Muscle of leg (tissue), 3 donors: ENCODE measurements at regions not wholly inside any gene's neighbourhood (a gene's known extent, or its start where the extent isn't known, plus 50 kb on each side); places are given as distances from the start of the nearest gene placed in this dataset.
"Not testable (repeated sequence)": the region's sequence is repeated elsewhere in the genome, so short reads cannot be mapped to it uniquely, and the experiment has no call there.

Experiments used
- DNase-seq: peaks from one replicate; pipeline ENCODE4 v3.0.0; 2013
- H3K27ac ChIP-seq: one replicate; pipeline ENCODE4 v1.5.1; 2013; ENCODE audit warnings: mild to moderate bottlenecking, low read length, control low read depth
- H3K27me3 ChIP-seq: one replicate; pipeline ENCODE4 v1.6.1; 2013; ENCODE audit warnings: low read length; ENCODE audit not compliant: control insufficient read depth, insufficient read depth
- H3K36me3 ChIP-seq: one replicate; pipeline ENCODE4 v1.6.1; 2013; ENCODE audit warnings: low read length; ENCODE audit not compliant: control insufficient read depth, insufficient read depth
- H3K4me1 ChIP-seq: one replicate; pipeline ENCODE4 v1.6.1; 2013; ENCODE audit warnings: low read length; ENCODE audit not compliant: control insufficient read depth, insufficient read depth
- H3K4me3 ChIP-seq: one replicate; pipeline ENCODE4 v1.5.1; 2013; ENCODE audit warnings: low read length, control low read depth
- H3K9me3 ChIP-seq: replicated peaks from 2 replicates; pipeline ENCODE4 v1.6.1; 2013; ENCODE audit warnings: low read depth, low read length; ENCODE audit not compliant: control insufficient read depth
- WGBS: methylation state at CpG from one replicate; pipeline ENCODE4 v1.1.5; 2013; ENCODE audit warnings: missing lambda C conversion rate; ENCODE audit not compliant: insufficient coverage; 5-methylcytosine and 5-hydroxymethylcytosine counted together

DNA sequence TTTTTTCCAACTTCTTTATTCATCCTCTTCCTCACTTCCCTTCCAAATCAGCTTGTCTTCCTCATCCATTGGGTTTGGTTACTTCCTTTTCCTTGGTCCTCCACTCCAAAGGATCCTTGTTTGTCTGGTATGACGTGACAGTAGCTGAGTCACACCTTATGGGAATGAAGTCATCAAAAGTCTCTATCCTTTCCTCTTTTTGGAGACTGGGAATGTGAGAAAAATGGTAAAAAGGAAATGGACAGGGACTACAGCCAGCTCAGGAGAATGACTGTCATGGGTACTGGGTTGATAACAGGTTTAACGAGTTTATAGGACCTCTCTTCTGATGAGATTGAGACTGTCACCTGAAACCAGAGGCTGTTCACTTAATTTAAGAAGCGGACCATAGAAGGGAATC is 76.2 kb upstream of the MYO10 start:
- DNase-seq: no peak
- WGBS: 88% methylated on average over 1 of the region's 3 CpGs
- H3K4me3 ChIP-seq: no peak overlapping the region
- H3K36me3 ChIP-seq: no peaks in the 10 kb centered on the region
- H3K9me3 ChIP-seq: no peaks in the 10 kb centered on the region
- no peaks in the 10 kb centered on the region for H3K27me3 ChIP-seq
- no peak overlapping the region for H3K27ac ChIP-seq
- no peaks in the 10 kb centered on the region for H3K4me1 ChIP-seq

- Histone ChIP-seq H3K4me1 (no peaks in the 10 kb centered on the region), H3K9me3 (no peaks in the 10 kb centered on the region), H3K36me3 (no peaks in the 10 kb centered on the region), H3K4me3 (no peak overlapping the region), H3K27me3 (no peaks in the 10 kb centered on the region), H3K27ac (no peak overlapping the region)
- WGBS: 71% methylated on average over 1 of the region's 3 CpGs
- DNase-seq: no peak
Measured at GRCh38 chr5:17014686-17015085, 78.6 kb upstream of the MYO10 start.

DNA sequence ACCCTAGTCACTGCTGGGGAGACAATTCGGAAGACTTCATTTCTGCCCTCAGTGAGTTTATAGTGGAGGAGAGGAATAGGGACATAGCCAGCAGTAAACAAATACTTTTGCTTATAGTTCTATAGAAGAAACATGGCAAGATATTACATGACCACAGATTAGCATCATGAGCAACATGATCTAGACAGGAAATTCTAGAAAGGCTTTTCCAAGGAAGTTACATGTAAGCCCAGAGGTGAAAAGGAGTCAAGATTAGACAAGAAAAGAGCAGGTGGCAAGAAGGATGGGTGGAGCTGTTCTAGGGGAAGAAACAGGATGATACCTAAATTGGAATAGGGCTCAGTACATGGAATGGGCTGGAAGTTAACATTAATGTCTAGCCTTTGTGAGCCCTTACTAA is 82.8 kb upstream of the MYO10 start:
- WGBS: no CpG with 5 or more reads among the region's 1 CpG

DNA sequence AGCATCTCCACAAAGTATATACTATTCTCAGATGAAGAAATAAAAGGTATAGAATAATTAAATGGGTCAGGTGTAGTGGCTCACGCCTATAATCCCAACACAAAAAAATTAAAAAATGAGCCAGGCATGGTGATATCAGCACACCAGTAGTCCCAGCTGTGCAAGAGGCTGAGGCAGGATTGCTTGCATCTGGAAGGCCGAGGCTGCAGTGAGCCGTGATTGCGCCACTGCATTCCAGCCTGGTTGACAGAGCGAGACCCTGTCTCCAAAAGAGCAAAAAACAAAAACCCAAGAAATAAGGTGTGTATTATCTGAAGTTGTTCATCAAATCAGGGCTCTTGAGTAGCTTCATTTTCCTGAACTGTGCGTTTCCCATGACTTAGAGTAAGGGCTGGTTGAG is 83.2 kb upstream of the MYO10 start:
- Histone ChIP-seq H3K36me3 (no peaks in the 10 kb centered on the region), H3K27ac (no peak overlapping the region), H3K9me3 (no peaks in the 10 kb centered on the region), H3K27me3 (no peaks in the 10 kb centered on the region), H3K4me1 (peaks cover 2% of the 10 kb centered on the region), H3K4me3 (no peak overlapping the region)
- 81% methylated on average over 4 of the region's 6 CpGs for WGBS
- DNase-seq: no peak

More for the DNA sequence above, 82.8 kb upstream of the MYO10 start:
- Histone ChIP-seq H3K9me3 (no peaks in the 10 kb centered on the region), H3K4me3 (no peak overlapping the region), H3K4me1 (peaks cover 2% of the 10 kb centered on the region), H3K27ac (no peak overlapping the region), H3K27me3 (no peaks in the 10 kb centered on the region), H3K36me3 (no peaks in the 10 kb centered on the region)
- DNase-seq: no peak

DNA sequence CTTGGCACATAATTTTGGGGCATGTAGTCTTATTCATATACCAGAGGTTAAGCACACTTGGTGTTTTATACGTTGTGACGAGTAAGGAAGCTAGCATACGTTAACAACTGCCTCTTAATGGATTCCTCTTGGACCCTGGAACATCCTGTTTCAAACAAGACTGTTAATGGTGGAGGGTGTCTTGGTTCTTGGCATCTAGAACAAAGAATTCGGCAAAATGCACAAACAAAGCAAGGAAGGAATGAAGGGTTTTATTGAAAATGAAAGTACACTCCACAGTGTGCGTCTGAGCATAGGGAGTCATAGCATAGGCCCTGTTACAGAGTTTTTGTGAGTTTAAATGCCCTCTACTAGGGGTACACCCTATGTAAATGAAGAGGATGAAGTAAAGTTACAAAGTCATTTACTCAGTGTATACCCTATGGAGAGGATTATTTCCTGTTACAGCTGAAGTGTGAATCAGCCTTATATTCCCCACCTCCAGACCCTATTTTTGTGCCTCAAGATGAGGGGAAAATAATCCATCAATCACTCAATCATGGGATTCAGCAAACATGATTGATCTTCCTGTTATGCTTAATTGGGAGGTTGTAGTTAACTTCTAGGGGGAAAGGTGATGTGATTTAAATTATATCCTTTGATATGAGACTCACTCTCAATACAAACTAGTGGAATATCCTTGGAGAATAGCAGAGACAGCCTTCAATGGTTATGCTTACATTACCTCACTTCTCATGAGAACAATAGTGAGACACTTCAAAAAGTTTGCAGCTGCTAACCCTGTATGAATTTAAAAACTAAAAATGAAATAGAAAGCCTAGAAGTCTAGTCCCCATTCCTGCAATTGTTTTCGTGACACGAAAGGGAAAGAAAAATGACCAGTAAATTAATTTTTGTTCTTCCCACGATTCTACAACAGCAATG is 84.9 kb upstream of the MYO10 start:
- H3K4me3 ChIP-seq: no peak overlapping the region
- peak overlapping the region; percentile 54 for H3K27ac ChIP-seq
- peak; percentile 57 for DNase-seq
- H3K9me3 ChIP-seq: no peaks in the 10 kb centered on the region
- WGBS: 33% methylated on average over 1 of the region's 8 CpGs
- H3K4me1 ChIP-seq: peaks cover 2% of the 10 kb centered on the region
- no peaks in the 10 kb centered on the region for H3K27me3 ChIP-seq
- H3K36me3 ChIP-seq: no peaks in the 10 kb centered on the region

DNA sequence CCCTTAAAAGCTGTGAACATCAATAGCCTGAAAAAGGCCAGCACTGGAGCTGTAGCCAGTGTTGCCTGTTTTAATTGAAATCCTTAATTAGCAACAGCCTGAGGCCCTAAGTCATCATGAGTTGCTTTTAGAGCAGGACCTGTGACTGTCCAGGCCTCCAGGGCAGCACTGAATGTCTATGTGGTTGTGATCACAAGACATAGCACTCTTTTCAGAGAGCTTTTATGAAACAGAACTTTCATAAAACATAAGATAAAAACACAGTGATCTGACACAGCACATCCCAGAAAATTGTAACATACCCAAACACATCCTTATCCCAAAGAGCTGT is 85.5 kb upstream of the MYO10 start:
- no peak for DNase-seq
- no peaks in the 10 kb centered on the region for H3K36me3 ChIP-seq
- H3K27ac ChIP-seq: no peak overlapping the region
- no peaks in the 10 kb centered on the region for H3K27me3 ChIP-seq
- H3K4me1 ChIP-seq: peaks cover 2% of the 10 kb centered on the region
- no peaks in the 10 kb centered on the region for H3K9me3 ChIP-seq
- no peak overlapping the region for H3K4me3 ChIP-seq

DNA sequence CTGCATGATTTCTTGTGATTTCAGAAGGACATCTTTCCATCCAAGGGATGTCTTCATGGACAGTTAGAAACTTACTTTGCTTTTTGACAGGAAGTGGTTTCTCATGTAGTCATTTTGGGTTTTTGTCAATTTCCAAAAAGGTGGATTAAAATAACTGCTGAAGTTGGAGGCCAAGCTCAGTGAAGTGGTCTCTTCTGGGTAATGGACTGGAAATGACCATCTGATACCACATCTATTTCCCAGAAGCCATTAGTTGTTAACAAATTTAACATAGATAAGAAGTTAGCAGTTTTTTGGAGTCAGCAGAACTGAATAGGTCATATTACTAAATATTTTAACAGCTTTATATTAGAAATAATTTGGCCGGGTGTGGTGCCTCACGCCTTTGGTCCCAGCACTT is 86.2 kb upstream of the MYO10 start:
- H3K27me3 ChIP-seq: no peaks in the 10 kb centered on the region
- DNase-seq: no peak
- no CpG with 5 or more reads among the region's 2 CpGs for WGBS
- H3K4me3 ChIP-seq: no peak overlapping the region
- no peaks in the 10 kb centered on the region for H3K9me3 ChIP-seq
- peaks cover 2% of the 10 kb centered on the region for H3K4me1 ChIP-seq
- no peaks in the 10 kb centered on the region for H3K36me3 ChIP-seq
- no peak overlapping the region for H3K27ac ChIP-seq

DNA sequence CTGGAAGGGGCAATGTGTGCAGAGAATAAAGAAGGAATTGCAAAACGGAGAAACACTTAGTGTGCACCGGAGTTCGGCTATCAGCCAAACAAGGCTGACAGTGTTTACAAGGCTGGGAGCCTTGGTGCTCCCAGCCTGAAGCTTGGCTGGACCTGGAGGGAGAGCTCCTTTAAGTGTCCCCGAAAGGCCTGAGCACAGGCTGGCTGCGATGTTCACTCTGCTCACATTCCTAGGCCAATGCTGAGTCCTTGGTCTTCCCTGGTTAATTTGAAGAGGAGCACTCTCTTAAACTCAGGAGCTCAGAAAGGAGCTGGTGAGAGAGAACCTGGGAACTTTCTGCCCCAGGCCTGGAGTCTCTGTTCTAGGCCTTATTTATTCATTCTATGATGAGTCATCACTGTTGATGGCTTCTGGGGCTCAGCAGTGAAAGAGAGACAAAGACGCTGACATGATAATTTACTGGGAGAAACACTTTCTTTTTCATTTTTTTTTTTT is 88.6 kb upstream of the MYO10 start:
- DNase-seq: peak; percentile 16
- peaks cover 2% of the 10 kb centered on the region for H3K4me1 ChIP-seq
- H3K27ac ChIP-seq: no peak overlapping the region
- no peaks in the 10 kb centered on the region for H3K27me3 ChIP-seq
- WGBS: 49% methylated on average over 3 of the region's 6 CpGs
- H3K9me3 ChIP-seq: no peaks in the 10 kb centered on the region
- H3K4me3 ChIP-seq: no peak overlapping the region
- no peaks in the 10 kb centered on the region for H3K36me3 ChIP-seq

GRCh38 chr5:17031659-17032277 is 95.7 kb upstream of the MYO10 start:
- WGBS: 95% methylated on average over 16 of the region's 24 CpGs
- DNase-seq: not testable (repeated sequence)

DNA sequence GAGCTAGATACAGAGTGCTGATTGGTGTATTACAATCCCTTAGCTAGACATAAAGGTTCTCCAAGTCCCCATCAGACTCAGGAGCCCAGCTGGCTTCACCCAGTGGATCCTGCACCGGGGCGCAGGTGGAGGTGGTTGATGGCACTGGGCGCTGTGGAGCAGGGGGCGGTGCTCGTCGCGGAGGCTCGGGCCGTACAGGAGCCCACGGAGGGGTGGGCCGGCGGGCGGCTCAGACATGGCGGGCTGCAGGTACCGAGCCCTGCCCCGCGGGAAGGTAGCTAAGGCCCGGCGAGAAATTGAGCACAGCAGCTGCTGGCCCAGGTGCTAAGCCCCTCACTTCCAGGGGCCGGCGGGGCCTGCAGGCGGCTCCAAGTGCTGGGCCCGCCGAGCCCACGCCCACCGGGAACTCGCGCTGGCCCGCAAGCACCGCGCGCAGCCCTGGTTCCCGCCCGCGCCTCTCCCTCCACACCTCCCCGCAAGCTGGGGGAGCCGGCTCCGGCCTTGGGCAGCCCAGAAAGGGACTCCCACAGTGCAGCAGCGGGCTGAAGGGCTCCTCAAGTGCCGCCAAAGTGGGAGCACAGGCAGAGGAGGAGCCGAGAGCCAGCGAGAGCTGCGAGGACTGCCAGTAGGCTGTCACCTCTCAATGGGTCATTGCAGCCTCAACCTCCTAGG is 96.4 kb upstream of the MYO10 start:
- not testable (repeated sequence) for H3K27ac ChIP-seq, H3K9me3 ChIP-seq, H3K4me3 ChIP-seq, H3K27me3 ChIP-seq, H3K4me1 ChIP-seq, DNase-seq, H3K36me3 ChIP-seq
- WGBS: 97% methylated on average over 31 of the region's 43 CpGs

More at GRCh38 chr5:17031659-17032277, 95.7 kb upstream of the MYO10 start:
- H3K27me3 ChIP-seq, H3K9me3 ChIP-seq, H3K36me3 ChIP-seq, H3K4me3 ChIP-seq, H3K4me1 ChIP-seq, H3K27ac ChIP-seq: not testable (repeated sequence)
